HG02973 (cell line): ENCODE measurements at regions not wholly inside any gene's neighbourhood (a gene's known extent, or its start where the extent isn't known, plus 50 kb on each side); places are given as distances from the start of the nearest gene placed in this dataset.
"Not testable (repeated sequence)": the region's sequence is repeated elsewhere in the genome, so short reads cannot be mapped to it uniquely, and the experiment has no call there.

Experiments
- ATAC-seq: cut with Tn5 transposase; IDR thresholded peaks from one replicate; pipeline ENCODE4 v1.9.1; 2021; ENCODE audit warnings: moderate library complexity; ENCODE audit not compliant: unreplicated experiment

GRCh38 chr14:43005807-43006206 is 1399.1 kb downstream of the LRFN5 start:
- no peak for ATAC-seq

GRCh38 chr14:43003845-43004244 is 1397.2 kb downstream of the LRFN5 start:
- ATAC-seq, result no peak

GRCh38 chr14:43001731-43002130 is 1395.1 kb downstream of the LRFN5 start:
- no peak for ATAC-seq

- ATAC-seq, result no peak
Measured at GRCh38 chr14:42994051-42994736, 1387.5 kb downstream of the LRFN5 start.

- ATAC-seq, result no peak
Measured at GRCh38 chr14:42992930-42993329, 1386.3 kb downstream of the LRFN5 start.

- no peak for ATAC-seq
Measured at GRCh38 chr14:42980419-42980818, 1373.7 kb downstream of the LRFN5 start.

- ATAC-seq, result not testable (repeated sequence)
Measured at GRCh38 chr14:42973171-42973570, 1366.5 kb downstream of the LRFN5 start.

- no peak for ATAC-seq
Measured at GRCh38 chr14:42965512-42965911, 1358.8 kb downstream of the LRFN5 start.

- ATAC-seq, result no peak
Measured at GRCh38 chr14:42961509-42961908, 1354.8 kb downstream of the LRFN5 start.

GRCh38 chr14:42950363-42950762 is 1343.7 kb downstream of the LRFN5 start:
- no peak for ATAC-seq

- ATAC-seq, result no peak
Measured at GRCh38 chr14:42947991-42948390, 1341.3 kb downstream of the LRFN5 start.

- ATAC-seq, result no peak
Measured at GRCh38 chr14:42944284-42944683, 1337.6 kb downstream of the LRFN5 start.

- ATAC-seq, result no peak
Measured at GRCh38 chr14:42931308-42931707, 1324.6 kb downstream of the LRFN5 start.

GRCh38 chr14:42929806-42930480 is 1323.3 kb downstream of the LRFN5 start:
- ATAC-seq, result no peak

GRCh38 chr14:42927313-42927712 is 1320.6 kb downstream of the LRFN5 start:
- ATAC-seq, result no peak

GRCh38 chr14:42921901-42922300 is 1315.2 kb downstream of the LRFN5 start:
- ATAC-seq, result no peak

- no peak for ATAC-seq
Measured at GRCh38 chr14:42918615-42919014, 1311.9 kb downstream of the LRFN5 start.

GRCh38 chr14:42911642-42912041 is 1305.0 kb downstream of the LRFN5 start:
- ATAC-seq, result no peak

- ATAC-seq, result no peak
Measured at GRCh38 chr14:42909659-42910058, 1303.0 kb downstream of the LRFN5 start.

- ATAC-seq, result no peak
Measured at GRCh38 chr14:42893183-42893582, 1286.5 kb downstream of the LRFN5 start.

- no peak for ATAC-seq
Measured at GRCh38 chr14:42884100-42884499, 1277.4 kb downstream of the LRFN5 start.

GRCh38 chr14:42877716-42878115 is 1271.0 kb downstream of the LRFN5 start:
- no peak for ATAC-seq

- no peak for ATAC-seq
Measured at GRCh38 chr14:42872786-42873185, 1266.1 kb downstream of the LRFN5 start.
